Fibroblast of lung (primary cell): ENCODE measurements at regions not wholly inside any gene's neighbourhood (a gene's known extent, or its start where the extent isn't known, plus 50 kb on each side); places are given as distances from the start of the nearest gene placed in this dataset.

Experiments
- CTCF ChIP-seq, 2 donors: IDR thresholded peaks in 1 of 2; conservative IDR thresholded peaks in 1 of 2; 1 replicate in 1 of 2; 2 replicates in 1 of 2; pipeline ENCODE4 v1.5.1; 2011 to 2012; ENCODE audit warnings: low read length in 2 of 2, control low read depth in 1 of 2, inconsistent platforms in 1 of 2, low read depth in 1 of 2, mild to moderate bottlenecking in 1 of 2
- EZH2 ChIP-seq: IDR thresholded peaks from 2 replicates; pipeline ENCODE4 v1.5.1; 2012; ENCODE audit warnings: low read length, control low read depth, mild to moderate bottlenecking; ENCODE audit errors: missing control alignments

GRCh38 chr1:89459081-89459480 is 65.5 kb upstream of the LRRC8B start:
- TF ChIP-seq CTCF (conservative IDR thresholded peaks at IDR 0.05 in 1 of 2, IDR thresholded peaks at IDR 0.05 in 1 of 2; ENCODE audit: low read depth in 1 of 2, low read length in 2 of 2) (no peak), EZH2 (no peak)
